Heart left ventricle (tissue), 16 donors: ENCODE measurements at regions not wholly inside any gene's neighbourhood (a gene's known extent, or its start where the extent isn't known, plus 50 kb on each side); places are given as distances from the start of the nearest gene placed in this dataset.
"Not testable (repeated sequence)": the region's sequence is repeated elsewhere in the genome, so short reads cannot be mapped to it uniquely, and the experiment has no call there.

ENCODE experiments used
- ATAC-seq, 4 donors: fragments of 200-7000 bp; cut with Tn5 transposase; one replicate each; pipeline ENCODE4 v1.9.1; 2020 to 2022; ENCODE audit warnings: moderate library complexity in 4 of 4, mild to moderate bottlenecking in 3 of 4, moderate number of reproducible peaks in 1 of 4
- DNase-seq, 5 donors: peaks; one replicate each; pipeline ENCODE4 v3.0.0-alpha.2; 2020
- H3K27ac ChIP-seq, 12 donors: fragments of 200-600 bp; sonication (generic) in 4 of 12; one replicate each; pipeline versions ENCODE4 v1.5.0 to v1.8.0; 2016 to 2022; ENCODE audit warnings: mild to moderate bottlenecking in 2 of 12
- H3K27me3 ChIP-seq, 9 donors: fragments of 200-600 bp; sonication (generic) in 2 of 9; one replicate each; pipeline versions ENCODE4 v1.5.1 to v1.8.0; 2016 to 2022; ENCODE audit warnings: mild to moderate bottlenecking in 3 of 9
- H3K36me3 ChIP-seq, 9 donors: fragments of 200-600 bp; sonication (generic) in 2 of 9; one replicate each; pipeline versions ENCODE4 v1.5.0 to v1.8.0; 2018 to 2022; ENCODE audit warnings: mild to moderate bottlenecking in 2 of 9
- H3K4me1 ChIP-seq, 12 donors: fragments of 200-600 bp; sonication (generic) in 4 of 12; one replicate each; pipeline versions ENCODE4 v1.5.0 to v1.8.0; 2016 to 2022; ENCODE audit warnings: mild to moderate bottlenecking in 3 of 12
- H3K4me3 ChIP-seq, 12 donors: fragments of 200-600 bp; sonication (generic) in 4 of 12; one replicate each; pipeline versions ENCODE4 v1.5.0 to v1.8.0; 2017 to 2022; ENCODE audit warnings: mild to moderate bottlenecking in 9 of 12, moderate library complexity in 4 of 12
- H3K9me3 ChIP-seq, 12 donors: fragments of 200-600 bp; sonication (generic) in 4 of 12; one replicate each; pipeline versions ENCODE4 v1.5.0 to v1.8.0; 2016 to 2022; ENCODE audit warnings: mild to moderate bottlenecking in 1 of 12
- POLR2A ChIP-seq, 2 donors: fragments of 450-650 bp; IDR thresholded peaks; one replicate each; pipeline ENCODE4 v1.6.1; 2017; ENCODE audit warnings: antibody characterized with exemption in 2 of 2, mild to moderate bottlenecking in 2 of 2, moderate library complexity in 2 of 2
- WGBS, 4 donors: extraction: QIAGEN DNeasy Blood & Tissue Kit in 2 of 4; methylation state at CpG; one replicate each; pipeline versions ENCODE4 v1.1.5 to v1.1.7; 2013 to 2018; 5-methylcytosine and 5-hydroxymethylcytosine counted together
- intact Hi-C, 10 donors: fragments of 100-400 bp; cut with DNase I; formaldehyde crosslinking; loops; one replicate each; pipeline versions ENCODE4 v1.11.1 to v1.14.2; 2022
- TF ChIP-seq, protein P1 (sequence below), 12 donors: fragments of 200-600 bp; sonication (generic) in 4 of 12; IDR thresholded peaks; one replicate each; pipeline versions ENCODE4 v1.5.0 to v1.8.0; 2018 to 2022; ENCODE audit warnings: antibody characterized with exemption in 12 of 12, mild to moderate bottlenecking in 5 of 12
- donor health status: ischemic (EF 13 %, LVEDD 7.1; RV severe dilation, severe dysfunction).
- donor health status: healthy with polysubstance abuse.
- donor health status: DM: no; HTN: yes; CAD: no.
- donor health status: DM: no; HTN: no; CAD: no.
- donor health status: ischemic (EF 25% LVEDD 6.9; RV normal size, moderate dysfunction).
- donor health status: ischemic (EF 25% LVEDD 5.7; RV mildly dilated, moderate dysfunction).
- donor health status: healthy.
- donor health status: DM: yes; HTN: yes; CAD: no.
- donor health status: ischemic (EF 35%, LVEDD 5.7; RV mildly dilated, moderate dysfunction).
- donor health status: nonischemic (EF 11% LVEDD 7.7; RV severe dilation, severe dysfunction).
- donor health status: DM: yes; HTN: yes; CAD: no.
- donor health status: PGD.
- donor health status: ischemic (EF 29% LVEDD 5.4; RV normal size, mild dysfunction).
- donor health status: nonischemic (EF 23%, LVEDD 6.1; RV moderate dilation, normal function).

DNA sequence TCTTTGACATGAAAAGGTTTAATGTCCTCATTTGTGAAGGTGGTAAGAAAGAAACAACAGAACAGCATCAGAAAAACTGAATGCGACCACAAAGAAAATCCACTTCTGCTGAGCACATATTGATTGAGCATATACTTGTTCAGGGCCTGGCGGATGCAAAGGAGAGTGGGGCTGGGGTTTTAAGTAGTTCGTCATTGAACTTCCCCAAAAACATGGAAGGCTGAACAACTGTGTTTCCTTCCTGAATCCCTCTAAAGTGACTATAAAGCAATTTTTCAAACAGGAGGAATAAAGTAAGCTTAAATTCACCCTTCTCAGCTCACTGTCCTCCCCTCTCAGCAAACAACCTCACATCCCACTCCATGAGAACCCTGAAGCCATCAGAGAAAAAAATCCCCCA is 262.9 kb downstream of the AGTPBP1 start:
- intact Hi-C loops, result no loop called here
- no peaks in the 10 kb centered on the region for H3K27me3 ChIP-seq
- 89 to 93% (median 92%) methylated on average over 3 of the region's 3 CpGs for WGBS, 4 donors
- H3K9me3 ChIP-seq, result peaks cover 0 to 15% (median 0%) of the 10 kb centered on the region in 12 donors
- ATAC-seq, result peak in 2 of 4 donors; percentile 46 to 69
- peak overlapping the region in 1 of 12 donors; percentile 61 for H3K27ac ChIP-seq
- H3K4me1 ChIP-seq, result no peaks in the 10 kb centered on the region
- peak in 1 of 5 donors; percentile 10 for DNase-seq
- H3K36me3 ChIP-seq, result no peaks in the 10 kb centered on the region
- TF ChIP-seq, protein P1, sequence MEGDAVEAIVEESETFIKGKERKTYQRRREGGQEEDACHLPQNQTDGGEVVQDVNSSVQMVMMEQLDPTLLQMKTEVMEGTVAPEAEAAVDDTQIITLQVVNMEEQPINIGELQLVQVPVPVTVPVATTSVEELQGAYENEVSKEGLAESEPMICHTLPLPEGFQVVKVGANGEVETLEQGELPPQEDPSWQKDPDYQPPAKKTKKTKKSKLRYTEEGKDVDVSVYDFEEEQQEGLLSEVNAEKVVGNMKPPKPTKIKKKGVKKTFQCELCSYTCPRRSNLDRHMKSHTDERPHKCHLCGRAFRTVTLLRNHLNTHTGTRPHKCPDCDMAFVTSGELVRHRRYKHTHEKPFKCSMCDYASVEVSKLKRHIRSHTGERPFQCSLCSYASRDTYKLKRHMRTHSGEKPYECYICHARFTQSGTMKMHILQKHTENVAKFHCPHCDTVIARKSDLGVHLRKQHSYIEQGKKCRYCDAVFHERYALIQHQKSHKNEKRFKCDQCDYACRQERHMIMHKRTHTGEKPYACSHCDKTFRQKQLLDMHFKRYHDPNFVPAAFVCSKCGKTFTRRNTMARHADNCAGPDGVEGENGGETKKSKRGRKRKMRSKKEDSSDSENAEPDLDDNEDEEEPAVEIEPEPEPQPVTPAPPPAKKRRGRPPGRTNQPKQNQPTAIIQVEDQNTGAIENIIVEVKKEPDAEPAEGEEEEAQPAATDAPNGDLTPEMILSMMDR (IDR thresholded peaks at IDR 0.05), result no peak
- no peak for TF ChIP-seq POLR2A (IDR thresholded peaks at IDR 0.05)
- H3K4me3 ChIP-seq, result no peak overlapping the region

DNA sequence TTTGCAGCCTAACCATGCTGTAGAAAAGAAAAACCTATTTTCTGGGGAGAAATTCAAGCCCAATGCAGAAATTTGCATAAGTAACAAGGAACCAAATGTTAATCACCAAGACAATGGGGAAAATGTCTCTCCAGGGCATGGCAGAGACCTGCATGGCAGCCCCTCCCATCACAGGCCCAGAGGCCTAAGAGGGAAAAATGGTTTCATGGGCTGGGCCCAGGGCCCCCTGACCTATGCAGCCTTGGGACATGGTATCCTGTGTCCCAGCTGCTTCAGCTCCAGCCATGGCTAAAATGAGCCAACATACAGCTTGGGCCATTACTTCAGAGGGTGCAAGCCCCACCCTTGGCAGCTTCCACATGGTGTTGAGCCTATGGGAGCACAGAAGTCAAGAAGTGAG is 266.9 kb downstream of the AGTPBP1 start:
- H3K4me3 ChIP-seq, ATAC-seq, H3K4me1 ChIP-seq, DNase-seq, intact Hi-C loops, H3K36me3 ChIP-seq, H3K27ac ChIP-seq, H3K27me3 ChIP-seq: not testable (repeated sequence)
- H3K9me3 ChIP-seq, result peaks cover 0 to 15% (median 0%) of the 10 kb centered on the region in 12 donors

DNA sequence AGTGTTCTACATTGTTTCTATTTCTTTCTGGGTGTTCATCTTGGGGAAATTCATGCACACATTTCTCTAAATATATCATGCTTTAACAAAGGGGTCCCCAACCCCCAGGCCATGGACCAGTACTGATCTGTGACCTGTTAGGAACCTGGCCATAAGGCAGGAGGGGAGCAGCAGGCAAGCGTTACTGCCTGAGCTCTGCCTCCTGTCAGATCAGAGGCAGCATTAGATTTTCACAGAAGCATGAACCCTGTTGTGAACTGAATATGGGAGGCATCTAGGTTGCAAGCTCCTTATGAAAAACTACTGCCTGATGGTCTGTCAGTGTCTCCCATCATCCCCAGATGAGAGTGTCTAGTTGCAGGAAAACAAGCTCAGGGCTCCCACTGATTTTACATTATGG is 270.0 kb downstream of the AGTPBP1 start:
- intact Hi-C loops, result no loop called here
- no peak overlapping the region for H3K27ac ChIP-seq
- DNase-seq (no peak), ATAC-seq (no peak)
- TF ChIP-seq, protein P1 (IDR thresholded peaks at IDR 0.05), result no peak
- TF ChIP-seq POLR2A (IDR thresholded peaks at IDR 0.05), result no peak
- H3K27me3 ChIP-seq, result no peaks in the 10 kb centered on the region
- WGBS, 4 donors, result 46 to 89% (median 56%) methylated on average over 1 of the region's 1 CpG
- H3K4me3 ChIP-seq, result no peak overlapping the region
- H3K36me3 ChIP-seq, result no peaks in the 10 kb centered on the region
- no peaks in the 10 kb centered on the region for H3K4me1 ChIP-seq
- peaks cover 0 to 15% (median 0%) of the 10 kb centered on the region in 12 donors for H3K9me3 ChIP-seq

DNA sequence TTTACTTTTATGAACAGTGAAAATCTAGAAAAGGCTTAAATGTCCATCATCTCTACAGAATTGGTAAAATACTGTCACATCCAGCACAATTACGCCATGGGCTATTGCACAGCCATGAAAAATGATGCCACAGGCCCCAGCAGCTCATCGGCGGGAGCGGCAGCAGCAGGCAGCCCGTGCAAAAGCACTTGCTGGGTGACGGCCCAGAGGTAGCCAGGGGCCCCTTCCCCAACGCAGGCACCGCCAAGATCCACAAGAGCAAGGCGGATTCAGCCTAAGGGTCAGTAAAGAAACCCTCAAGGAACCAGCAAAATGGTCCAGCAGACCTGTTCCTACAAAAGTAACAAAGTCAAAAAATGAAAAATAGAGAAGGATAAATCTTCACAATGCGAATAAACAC is 272.7 kb downstream of the AGTPBP1 start:
- intact Hi-C loops, result no loop called here
- TF ChIP-seq, protein P1 (IDR thresholded peaks at IDR 0.05), result no peak
- WGBS, 4 donors, result 87 to 95% (median 90%) methylated on average over 10 of the region's 10 CpGs

DNA sequence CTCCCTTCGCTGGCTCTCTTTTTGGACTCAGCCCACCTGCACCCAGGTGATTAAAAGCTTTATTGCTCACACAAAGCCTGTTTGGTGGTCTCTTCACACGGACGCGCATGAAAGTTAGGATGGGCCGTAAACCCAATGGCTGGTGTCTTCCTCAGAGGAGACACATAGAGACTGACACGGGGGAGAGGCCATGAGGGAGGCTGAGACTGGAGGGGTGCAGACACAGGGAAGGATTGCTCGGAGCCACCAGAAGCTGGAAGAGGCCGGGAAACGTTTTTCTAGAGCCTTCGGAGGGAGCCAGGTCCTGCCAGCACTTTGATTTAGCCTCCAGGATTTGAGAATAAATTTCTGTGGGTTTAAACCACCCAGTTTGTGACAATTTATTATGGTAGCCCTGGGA is 274.9 kb downstream of the AGTPBP1 start:
- whole genome bisulfite sequencing, 4 donors, result 77 to 83% (median 82%) methylated on average over 10 of the region's 10 CpGs
- Histone ChIP-seq H3K9me3 (no peaks in the 10 kb centered on the region), H3K4me3 (no peak overlapping the region), H3K27ac (no peak overlapping the region), H3K27me3 (no peaks in the 10 kb centered on the region), H3K36me3 (no peaks in the 10 kb centered on the region), H3K4me1 (no peaks in the 10 kb centered on the region)
- intact Hi-C loops, result no loop called here
- ATAC-seq (no peak), DNase-seq (no peak)
- TF ChIP-seq, protein P1 (IDR thresholded peaks at IDR 0.05), result no peak
- no peak for TF ChIP-seq POLR2A (IDR thresholded peaks at IDR 0.05)

More for the DNA sequence above, 272.7 kb downstream of the AGTPBP1 start:
- no peak overlapping the region for H3K27ac ChIP-seq
- H3K4me1 ChIP-seq, result no peaks in the 10 kb centered on the region
- DNase-seq (no peak), ATAC-seq (no peak)
- no peak overlapping the region for H3K4me3 ChIP-seq
- no peaks in the 10 kb centered on the region for H3K27me3 ChIP-seq
- no peaks in the 10 kb centered on the region for H3K9me3 ChIP-seq
- H3K36me3 ChIP-seq, result no peaks in the 10 kb centered on the region

DNA sequence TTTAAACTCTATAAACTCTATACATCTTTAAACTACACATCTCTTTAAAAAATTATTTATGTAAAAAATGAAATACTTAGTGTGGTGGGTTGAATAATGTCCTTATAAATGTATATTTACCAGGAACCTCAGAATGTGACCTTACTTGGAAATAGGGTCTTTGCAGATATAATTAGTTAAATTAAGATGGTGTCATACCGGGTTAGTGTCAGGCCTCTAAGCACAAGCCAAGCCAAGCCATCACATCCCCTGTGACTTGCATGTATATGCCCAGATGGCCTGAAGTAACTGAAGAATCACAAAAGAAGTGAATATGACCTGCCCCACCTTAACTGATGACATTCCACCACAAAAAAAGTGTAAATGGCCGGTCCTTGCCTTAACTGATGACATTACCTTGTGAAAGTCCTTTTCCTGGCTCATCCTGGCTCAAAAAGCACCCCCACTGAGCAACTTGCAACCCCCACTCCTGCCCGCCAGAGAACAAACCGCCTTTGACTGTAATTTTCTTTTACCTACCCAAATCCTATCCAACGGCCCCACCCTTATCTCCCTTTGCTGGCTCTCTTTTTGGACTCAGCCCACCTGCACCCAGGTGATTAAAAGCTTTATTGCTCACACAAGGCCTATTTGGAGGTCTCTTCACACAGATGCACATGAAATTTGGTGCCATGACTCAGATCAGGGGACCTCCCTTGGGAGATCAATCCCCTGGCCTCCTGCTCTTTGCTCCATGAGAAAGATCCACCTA is 283.5 kb downstream of the AGTPBP1 start:
- H3K4me3 ChIP-seq, H3K27me3 ChIP-seq, DNase-seq, H3K27ac ChIP-seq, ATAC-seq, H3K9me3 ChIP-seq, H3K4me1 ChIP-seq, H3K36me3 ChIP-seq: not testable (repeated sequence)
- intact Hi-C loops, result loop anchor here in 1 of 10 donors (10.0 kb wide), 1 partner anchor 77 kb away; no protein-coding TSS in a partner anchor
- WGBS, 4 donors, result 89 to 95% (median 94%) methylated on average over 4 to 5 of the region's 5 CpGs
